Breast epithelium (tissue), 3 donors: ENCODE measurements at regions not wholly inside any gene's neighbourhood (a gene's known extent, or its start where the extent isn't known, plus 50 kb on each side); places are given as distances from the start of the nearest gene placed in this dataset.

Experiments
- POLR2A ChIP-seq: fragments of 450-650 bp; IDR thresholded peaks from one replicate; pipeline ENCODE4 v1.6.1; 2016; ENCODE audit warnings: antibody characterized with exemption, mild to moderate bottlenecking, moderate library complexity
- TF ChIP-seq, protein P1 (sequence below), 3 donors: fragments of 450-650 bp; IDR thresholded peaks; one replicate each; pipeline ENCODE4 v1.5.1; 2016 to 2017; ENCODE audit warnings: antibody characterized with exemption in 3 of 3, mild to moderate bottlenecking in 3 of 3, moderate library complexity in 3 of 3

DNA sequence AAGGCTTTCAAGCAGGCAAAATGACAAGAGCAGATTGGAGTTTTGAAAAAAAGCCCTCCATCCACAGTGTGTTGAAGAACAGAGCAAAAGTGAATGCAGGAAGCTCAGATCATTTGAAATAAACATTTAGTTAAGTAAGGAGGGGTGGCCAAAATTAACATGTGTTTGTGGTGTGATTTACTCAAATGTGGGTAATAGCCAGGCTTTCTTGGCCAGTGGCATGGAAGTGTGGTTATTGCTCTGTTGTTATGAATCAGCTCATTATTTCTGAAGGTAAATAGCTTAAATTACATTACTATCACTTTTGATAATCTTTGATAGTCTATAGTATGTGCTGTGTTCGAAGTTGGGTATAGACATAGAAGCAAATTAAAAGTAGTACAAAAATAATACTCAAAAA lies 485.9 kb downstream of the LMO4 start:
- TF ChIP-seq POLR2A, result no peak
- TF ChIP-seq, protein P1, sequence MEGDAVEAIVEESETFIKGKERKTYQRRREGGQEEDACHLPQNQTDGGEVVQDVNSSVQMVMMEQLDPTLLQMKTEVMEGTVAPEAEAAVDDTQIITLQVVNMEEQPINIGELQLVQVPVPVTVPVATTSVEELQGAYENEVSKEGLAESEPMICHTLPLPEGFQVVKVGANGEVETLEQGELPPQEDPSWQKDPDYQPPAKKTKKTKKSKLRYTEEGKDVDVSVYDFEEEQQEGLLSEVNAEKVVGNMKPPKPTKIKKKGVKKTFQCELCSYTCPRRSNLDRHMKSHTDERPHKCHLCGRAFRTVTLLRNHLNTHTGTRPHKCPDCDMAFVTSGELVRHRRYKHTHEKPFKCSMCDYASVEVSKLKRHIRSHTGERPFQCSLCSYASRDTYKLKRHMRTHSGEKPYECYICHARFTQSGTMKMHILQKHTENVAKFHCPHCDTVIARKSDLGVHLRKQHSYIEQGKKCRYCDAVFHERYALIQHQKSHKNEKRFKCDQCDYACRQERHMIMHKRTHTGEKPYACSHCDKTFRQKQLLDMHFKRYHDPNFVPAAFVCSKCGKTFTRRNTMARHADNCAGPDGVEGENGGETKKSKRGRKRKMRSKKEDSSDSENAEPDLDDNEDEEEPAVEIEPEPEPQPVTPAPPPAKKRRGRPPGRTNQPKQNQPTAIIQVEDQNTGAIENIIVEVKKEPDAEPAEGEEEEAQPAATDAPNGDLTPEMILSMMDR (IDR thresholded peaks at IDR 0.05), result no peak
